ENCODE measurements at regions not wholly inside any gene's neighbourhood (a gene's known extent, or its start where the extent isn't known, plus 50 kb on each side); places are given as distances from the start of the nearest gene placed in this dataset.
"Not testable (repeated sequence)": the region's sequence is repeated elsewhere in the genome, so short reads cannot be mapped to it uniquely, and the experiment has no call there.

GRCh38 chr17:83159204-83160049 lies 80.0 kb downstream of the METRNL start:
- no peak for DNase-seq (ENCODE audit: low read depth)

- DNase-seq (ENCODE audit: low read depth), result no peak
These were observed 81.3 kb downstream of the METRNL start for GRCh38 chr17:83160443-83161297.

GRCh38 chr17:83161298-83162034 lies 82.1 kb downstream of the METRNL start:
- DNase-seq (ENCODE audit: low read depth), result peak; percentile 51

- DNase-seq (ENCODE audit: low read depth), result no peak
These were observed 82.8 kb downstream of the METRNL start for GRCh38 chr17:83162035-83162745.

- DNase-seq (ENCODE audit: low read depth), result no peak
These were observed 85.1 kb downstream of the METRNL start for GRCh38 chr17:83164490-83164889.

- no peak for DNase-seq (ENCODE audit: low read depth)
These were observed 91.3 kb downstream of the METRNL start for GRCh38 chr17:83170571-83171260.

- DNase-seq (ENCODE audit: low read depth), result no peak
These were observed 92.3 kb downstream of the METRNL start for GRCh38 chr17:83171661-83172060.

- DNase-seq (ENCODE audit: low read depth), result not testable (repeated sequence)
These were observed 92.7 kb downstream of the METRNL start for GRCh38 chr17:83172099-83172498.

GRCh38 chr17:83172646-83173045 lies 93.2 kb downstream of the METRNL start:
- not testable (repeated sequence) for DNase-seq (ENCODE audit: low read depth)

GRCh38 chr17:83173180-83173913 lies 93.9 kb downstream of the METRNL start:
- not testable (repeated sequence) for DNase-seq (ENCODE audit: low read depth)

GRCh38 chr17:83173914-83174361 lies 94.5 kb downstream of the METRNL start:
- no peak for DNase-seq (ENCODE audit: low read depth)

- no peak for DNase-seq (ENCODE audit: low read depth)
These were observed 95.1 kb downstream of the METRNL start for GRCh38 chr17:83174362-83175118.

- DNase-seq (ENCODE audit: low read depth), result no peak
These were observed 95.9 kb downstream of the METRNL start for GRCh38 chr17:83175119-83175821.

- DNase-seq (ENCODE audit: low read depth), result no peak
These were observed 96.6 kb downstream of the METRNL start for GRCh38 chr17:83175822-83176622.

GRCh38 chr17:83176623-83177583 lies 97.5 kb downstream of the METRNL start:
- no peak for DNase-seq (ENCODE audit: low read depth)

- DNase-seq (ENCODE audit: low read depth), result no peak
These were observed 98.5 kb downstream of the METRNL start for GRCh38 chr17:83177611-83178532.

All from amniotic epithelial cell (primary cell).